GM19099 (cell line): ENCODE measurements at regions not wholly inside any gene's neighbourhood (a gene's known extent, or its start where the extent isn't known, plus 50 kb on each side); places are given as distances from the start of the nearest gene placed in this dataset.

Experiments used
- POLR2A ChIP-seq: IDR thresholded peaks from 3 replicates; pipeline ENCODE4 v1.6.1; 2011; ENCODE audit warnings: low read depth; ENCODE audit not compliant: insufficient read length; ENCODE audit errors: extremely low read depth

DNA sequence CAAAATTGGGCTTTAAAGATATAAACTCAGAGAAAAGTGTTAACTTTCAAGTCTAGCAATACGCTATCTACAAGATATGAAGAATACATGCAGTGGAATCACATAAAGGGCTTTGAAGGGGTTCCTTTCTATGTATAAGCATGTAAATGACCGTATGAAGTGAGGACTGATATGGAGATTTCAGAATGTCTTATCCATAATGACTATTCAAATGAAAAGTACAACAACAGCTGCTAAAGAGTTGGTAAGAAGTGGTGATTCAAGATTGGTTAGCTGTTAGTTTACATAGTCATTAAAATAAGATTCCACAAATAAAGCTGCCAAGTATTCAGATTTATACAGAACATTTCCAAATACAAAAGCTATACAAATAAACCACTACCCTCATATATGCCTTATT lies 153.4 kb upstream of the STARD13 start:
- TF ChIP-seq POLR2A = no peak

DNA sequence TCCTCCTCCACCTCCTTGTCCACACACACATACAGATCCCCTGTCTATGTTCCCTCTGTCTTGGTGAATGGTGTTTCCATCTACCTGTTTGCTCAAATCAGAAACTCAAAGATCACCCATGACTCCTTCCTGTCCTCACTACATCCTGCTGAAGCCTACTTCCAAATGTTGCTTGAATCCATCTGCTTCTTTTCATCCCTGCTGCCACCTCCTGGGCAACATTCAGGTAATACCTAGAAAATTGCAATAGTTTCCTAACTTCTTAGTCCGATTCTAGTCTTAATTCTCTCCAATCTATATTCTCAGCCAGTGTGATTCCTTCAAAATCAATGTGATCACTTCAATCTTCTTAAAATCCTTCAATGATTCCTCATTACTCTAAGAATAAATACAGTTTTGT lies 155.5 kb upstream of the STARD13 start:
- TF ChIP-seq POLR2A = no peak

DNA sequence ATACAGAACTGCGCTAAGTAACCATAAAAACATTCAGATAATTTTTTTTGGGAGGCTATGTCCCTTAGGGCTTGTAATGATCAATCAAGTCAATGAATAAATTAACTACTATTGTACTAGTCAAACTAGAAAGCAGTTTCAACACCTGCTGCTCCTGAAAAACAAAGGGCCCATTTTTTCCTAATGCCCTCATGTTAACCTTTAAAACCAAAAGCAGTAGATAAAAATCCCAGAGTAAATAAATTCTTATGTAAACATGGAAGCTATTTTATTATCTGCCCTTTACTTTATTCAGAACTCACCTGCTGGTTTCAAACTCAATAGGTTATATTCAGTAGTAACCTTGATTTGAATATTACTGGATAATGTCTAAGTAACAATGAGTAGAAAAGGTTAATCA lies 159.5 kb upstream of the STARD13 start:
- TF ChIP-seq POLR2A = no peak

DNA sequence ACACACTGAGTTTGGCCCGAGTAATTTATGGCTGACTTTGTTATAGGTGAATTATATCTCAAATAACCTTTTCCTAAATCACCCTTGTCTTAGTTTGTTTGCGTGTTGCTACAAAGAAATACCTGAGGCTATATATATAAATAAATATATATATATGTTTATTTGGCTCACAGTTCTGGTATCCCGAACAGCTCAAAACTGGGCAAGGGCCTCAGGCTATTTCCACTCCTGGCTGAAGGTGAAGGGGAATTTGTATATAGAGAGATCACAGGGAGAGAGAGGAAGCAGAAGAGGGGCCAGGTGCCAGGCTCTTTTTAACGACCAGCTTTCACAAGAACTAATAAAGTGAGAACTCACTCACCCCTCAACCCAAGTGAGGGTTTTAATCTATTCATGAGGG lies 159.9 kb upstream of the STARD13 start:
- TF ChIP-seq POLR2A = no peak

DNA sequence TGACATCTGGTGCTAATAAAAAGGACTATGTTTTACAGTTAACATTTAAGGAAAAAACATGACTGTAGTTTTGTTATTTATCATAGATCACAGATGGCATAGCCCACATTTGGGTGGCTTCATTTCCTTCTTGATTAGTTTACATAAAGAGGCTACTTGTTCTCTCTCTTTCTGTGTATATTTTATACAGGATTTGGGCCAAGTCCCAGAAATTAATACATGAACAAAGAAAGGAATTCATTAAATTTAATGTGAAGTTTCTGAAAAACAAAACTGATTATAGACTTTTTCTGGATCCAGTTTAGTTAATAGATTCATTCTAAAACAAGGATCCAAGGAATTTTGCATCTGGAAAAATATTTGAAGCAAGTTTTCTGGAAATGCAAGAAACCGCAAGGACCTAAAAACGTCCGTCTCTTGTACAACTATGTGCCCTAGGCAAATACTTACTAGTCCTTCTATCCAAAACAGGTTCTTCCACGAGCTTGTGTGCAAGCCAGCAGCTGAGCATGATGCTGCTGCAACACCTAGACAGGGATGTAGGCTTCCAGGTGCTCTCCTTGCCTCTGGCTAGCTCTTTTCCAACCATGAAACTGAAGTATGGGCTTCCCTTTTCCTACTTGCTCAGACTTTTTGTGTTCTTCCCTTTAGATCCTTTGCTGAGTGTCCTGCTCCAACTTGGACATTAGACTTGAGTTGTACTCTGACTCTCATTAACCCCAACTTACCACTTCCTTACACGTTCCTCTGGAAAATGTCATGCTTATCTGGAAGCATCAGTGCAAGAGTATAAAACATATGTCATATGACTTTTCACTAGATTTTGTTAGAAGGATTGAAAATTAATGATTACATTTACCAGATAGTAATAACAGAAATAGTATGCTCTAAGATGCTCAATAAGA lies 161.5 kb upstream of the STARD13 start:
- no peak for TF ChIP-seq POLR2A

DNA sequence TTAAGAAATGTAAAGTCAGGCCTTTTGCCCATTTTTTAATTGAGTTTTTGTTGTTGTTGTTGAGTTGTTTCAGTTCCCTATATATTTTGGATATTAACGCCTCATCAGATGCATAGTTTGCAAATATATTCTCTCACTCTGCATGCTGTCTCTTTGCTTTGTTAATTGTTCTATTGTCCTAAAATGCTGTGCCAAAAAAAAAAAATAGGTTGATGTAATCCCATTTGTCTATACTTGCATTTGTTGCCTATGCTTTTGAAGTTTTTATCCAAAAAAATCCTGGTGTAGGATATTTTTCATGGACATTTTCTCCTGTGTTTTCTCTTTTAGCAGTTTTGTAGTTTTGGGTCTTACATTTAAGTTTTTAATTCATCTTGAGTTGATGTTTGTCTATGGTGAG lies 163.3 kb upstream of the STARD13 start:
- no peak for TF ChIP-seq POLR2A

DNA sequence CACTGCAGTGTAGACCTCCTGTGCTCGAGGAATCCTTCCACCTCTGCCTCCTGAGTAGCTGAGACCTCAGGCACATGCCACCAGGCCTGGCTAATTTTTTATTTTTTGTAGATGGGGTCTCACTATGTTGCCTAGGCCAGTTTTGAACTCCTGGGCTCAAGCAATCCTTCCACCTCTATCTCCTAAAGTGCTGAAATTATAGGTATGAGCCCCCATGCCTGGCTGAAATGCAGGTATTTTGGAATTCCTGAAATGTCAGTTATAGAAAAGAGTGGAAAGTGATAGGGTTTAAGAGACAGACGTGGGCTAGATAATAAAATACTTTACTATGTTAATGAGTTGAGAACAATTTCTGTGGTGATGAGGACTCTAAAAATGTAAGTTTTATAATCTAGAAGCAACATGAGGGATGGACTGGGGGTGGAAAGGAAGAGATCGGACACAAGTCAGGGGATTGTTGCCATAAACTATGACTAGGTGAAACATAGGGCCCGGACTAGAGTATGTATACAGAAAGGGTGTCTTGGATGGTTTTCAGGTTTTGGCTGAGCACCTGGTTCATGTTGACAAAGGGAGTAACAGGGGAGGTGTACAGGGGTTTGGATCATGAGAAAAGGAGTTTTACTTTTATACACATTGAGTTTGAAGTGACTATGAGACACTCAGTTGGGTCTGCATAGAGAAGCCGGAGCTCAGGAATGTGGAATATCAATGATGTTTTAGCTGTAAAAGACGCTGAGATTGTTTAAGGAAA lies 165.6 kb upstream of the STARD13 start:
- no peak for TF ChIP-seq POLR2A

DNA sequence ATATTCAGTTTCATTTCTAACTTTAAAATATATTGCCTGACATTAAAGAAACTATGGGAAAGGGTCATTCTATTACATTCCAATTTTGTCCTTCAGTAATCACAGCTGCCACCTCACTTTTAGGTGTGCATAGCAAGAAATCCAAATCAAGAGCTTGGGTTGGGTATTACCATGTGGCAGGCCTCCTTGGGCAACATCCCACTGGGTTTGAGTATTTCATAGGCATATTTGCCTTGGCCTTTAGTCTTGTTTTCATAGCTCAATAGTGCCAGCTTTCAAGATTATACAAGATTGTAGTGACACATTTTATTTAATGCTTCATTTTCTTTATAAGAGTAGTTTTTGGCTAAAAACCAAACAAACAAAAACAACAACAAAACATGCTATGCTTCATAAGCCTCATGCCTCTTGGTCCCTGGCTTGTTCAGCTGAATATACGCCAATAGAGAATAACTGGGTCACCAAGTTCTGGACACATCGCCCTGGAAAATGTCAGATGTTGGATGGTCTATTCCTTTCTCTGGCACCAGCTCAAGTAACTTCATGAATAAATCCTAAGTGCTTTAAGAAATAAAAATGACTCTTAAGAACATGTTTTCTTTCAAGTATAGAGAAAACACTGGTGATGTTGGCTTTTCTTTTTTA lies 167.4 kb upstream of the STARD13 start:
- no peak for TF ChIP-seq POLR2A

DNA sequence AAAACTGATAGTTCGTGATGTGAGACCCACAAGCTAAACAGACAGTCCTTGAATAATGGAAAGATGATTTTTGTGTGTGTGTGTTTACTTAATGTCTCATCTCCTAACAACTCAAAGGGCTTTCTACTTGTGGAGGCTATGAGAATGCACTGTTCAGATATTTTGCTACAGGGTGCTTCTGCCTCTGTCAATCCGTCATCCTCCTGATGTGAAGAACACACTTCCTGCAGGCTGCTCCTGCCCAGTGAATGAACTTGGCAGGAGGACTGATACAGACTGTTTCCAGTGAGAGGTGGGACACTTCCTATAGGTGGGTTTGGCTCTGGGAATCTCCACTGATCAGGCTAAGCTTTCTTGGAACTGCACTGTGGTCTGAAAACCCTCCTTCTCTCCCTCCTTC lies 168.4 kb upstream of the STARD13 start:
- TF ChIP-seq POLR2A = no peak

DNA sequence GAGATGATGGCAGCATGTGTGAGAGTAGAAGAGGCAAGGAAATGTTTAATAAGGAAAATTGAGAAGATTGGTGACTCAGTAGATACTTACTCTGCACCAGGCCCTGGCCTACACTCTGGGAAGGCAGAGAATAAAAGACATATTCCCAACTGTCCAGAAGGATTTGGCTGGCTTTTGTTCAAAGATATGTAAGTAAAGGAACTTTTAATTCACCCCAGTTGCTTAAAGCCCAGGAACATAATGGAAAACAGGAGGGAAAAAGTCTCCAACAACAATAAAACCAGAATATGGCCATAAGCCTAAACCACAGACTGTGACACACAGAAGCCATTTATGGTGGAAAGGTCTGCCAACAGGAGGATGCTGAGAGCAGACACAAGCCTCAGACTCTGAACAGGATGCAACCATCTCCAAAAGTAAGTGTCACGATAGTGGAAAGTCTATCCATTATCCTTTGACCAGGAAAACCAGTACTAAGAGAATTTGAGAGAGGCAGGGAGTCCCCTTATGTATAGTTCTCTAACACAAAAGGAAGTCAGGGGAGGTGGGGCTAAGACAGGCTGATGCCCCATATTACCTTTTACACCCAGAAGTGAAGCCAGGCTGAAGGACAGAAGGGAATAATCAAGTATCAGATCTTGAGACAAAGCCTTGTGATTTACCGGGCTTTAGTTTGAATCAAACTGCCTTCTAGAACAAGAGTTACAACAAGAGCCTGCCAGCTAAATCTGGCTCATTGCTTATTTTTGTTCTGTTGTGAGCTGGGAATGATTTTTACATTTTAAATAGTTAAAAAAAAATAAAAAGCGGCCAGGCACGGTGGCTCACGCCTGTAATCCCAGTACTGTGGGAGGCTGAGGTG lies 169.5 kb upstream of the STARD13 start:
- TF ChIP-seq POLR2A = no peak

DNA sequence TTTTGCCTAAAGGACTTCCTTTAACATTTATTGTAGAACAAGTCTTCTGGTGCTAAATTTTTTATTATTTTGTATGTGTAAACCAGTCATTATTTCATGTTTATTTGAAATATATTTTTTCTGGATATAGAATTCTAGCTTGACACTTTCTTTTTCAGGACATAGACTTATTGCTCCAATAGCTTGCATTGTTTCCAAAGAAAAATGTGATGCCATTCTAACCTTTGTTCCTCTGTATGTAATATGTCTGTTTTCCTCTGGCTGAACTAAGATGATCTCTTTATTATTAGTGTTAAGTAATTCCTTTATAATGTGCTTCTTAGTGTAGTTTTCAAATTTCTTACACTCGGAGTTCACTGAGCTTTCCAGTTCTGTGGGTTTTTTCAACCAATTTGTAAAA lies 174.1 kb upstream of the STARD13 start:
- TF ChIP-seq POLR2A = no peak

DNA sequence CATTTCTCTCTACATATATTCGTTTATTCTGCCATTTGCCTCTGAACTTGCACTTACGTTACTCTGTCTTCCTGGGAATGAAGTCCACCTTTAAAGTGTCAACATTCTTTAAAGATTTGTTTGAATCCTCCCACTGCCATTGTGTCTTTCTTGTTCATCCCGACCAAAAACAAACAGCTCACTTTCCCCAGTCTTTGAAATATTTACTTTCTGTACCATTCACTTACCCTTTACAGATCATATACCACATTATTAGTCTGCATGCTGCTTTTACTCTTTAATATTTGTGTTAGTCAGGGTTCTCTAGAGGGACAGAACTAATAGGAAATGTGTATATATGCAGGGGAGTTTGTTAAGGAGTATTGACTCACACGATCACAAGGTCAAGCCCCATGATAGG lies 176.6 kb upstream of the STARD13 start:
- TF ChIP-seq POLR2A = no peak

DNA sequence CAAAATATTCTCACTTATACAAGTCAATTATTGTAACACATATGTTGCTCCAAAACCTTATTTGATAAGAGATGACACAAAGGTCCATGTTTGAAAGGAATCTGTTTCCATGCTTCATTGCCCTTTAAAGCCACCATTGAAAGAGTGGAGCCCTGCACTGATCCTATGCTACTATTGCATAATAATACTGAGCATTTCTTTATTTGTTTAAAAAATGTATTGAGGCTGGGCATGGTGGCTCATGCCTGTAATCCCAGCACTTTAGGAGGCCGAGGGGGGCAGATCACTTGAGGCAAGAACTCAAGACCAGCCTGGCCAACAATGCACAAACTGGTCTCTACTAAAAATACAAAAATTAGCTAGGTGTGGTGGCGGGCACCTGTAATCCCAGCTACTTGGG lies 178.8 kb upstream of the STARD13 start:
- no peak for TF ChIP-seq POLR2A

DNA sequence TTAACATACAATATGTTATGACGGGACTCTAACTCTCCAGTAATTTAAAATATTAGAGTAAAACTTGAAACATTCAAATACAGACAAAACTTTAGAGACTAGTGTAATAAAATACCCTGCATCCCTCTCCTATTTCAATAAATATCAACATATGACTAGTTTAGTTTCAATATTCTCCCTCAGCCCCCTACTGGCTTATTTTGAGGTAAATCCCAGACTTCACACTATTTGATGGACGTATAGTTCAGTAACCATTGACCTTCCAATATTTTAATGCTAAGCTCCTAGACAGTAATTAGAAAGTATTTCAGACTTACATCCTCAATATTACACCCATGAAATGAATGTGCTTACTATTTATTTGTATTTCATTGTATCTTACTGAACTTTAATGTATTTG lies 180.7 kb upstream of the STARD13 start:
- TF ChIP-seq POLR2A = no peak

DNA sequence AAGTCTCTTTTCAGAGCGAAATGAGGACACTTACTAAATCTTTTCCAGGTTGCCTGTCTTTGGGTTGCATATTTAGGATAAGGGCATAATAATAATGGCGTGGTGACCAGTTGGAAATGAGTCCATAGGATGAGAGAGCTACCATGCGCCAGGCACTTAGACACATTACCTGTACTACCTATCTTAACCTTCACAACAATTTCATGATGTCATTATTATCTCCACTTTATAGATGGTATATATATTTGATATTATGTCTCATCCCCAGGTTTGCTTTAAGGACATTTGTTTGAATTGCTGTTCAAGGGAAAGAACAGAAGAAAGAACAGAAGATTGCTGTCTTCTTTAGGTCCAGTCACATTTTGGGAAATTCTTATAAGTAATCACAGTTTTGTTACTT lies 182.0 kb upstream of the STARD13 start:
- no peak for TF ChIP-seq POLR2A
